Chondrocyte (in vitro differentiated cells): ENCODE measurements at regions not wholly inside any gene's neighbourhood (a gene's known extent, or its start where the extent isn't known, plus 50 kb on each side); places are given as distances from the start of the nearest gene placed in this dataset.

ENCODE experiments used
- DNase-seq: peaks from one replicate; pipeline ENCODE4 v3.0.0; 2021; ENCODE audit warnings: mixed read lengths, low spot score
- H3K27ac Mint-ChIP-seq: one replicate; pipeline ENCODE4 v1.8.0; 2021; ENCODE audit warnings: mild to moderate bottlenecking, moderate library complexity, mixed read lengths; ENCODE audit not compliant: unreplicated experiment
- H3K27me3 Mint-ChIP-seq: 2 replicates; pipeline ENCODE4 v1.8.0; 2021; ENCODE audit warnings: low read depth, mixed read lengths
- H3K36me3 Mint-ChIP-seq: 2 replicates; pipeline ENCODE4 v1.8.0; 2021; ENCODE audit warnings: low read depth, mixed read lengths
- H3K4me1 Mint-ChIP-seq: 2 replicates; pipeline ENCODE4 v1.8.0; 2021; ENCODE audit warnings: low read depth, mild to moderate bottlenecking, mixed read lengths
- H3K4me3 Mint-ChIP-seq: one replicate; pipeline ENCODE4 v1.8.0; 2021; ENCODE audit warnings: mild to moderate bottlenecking, moderate library complexity, mixed read lengths; ENCODE audit not compliant: unreplicated experiment
- H3K9me3 Mint-ChIP-seq: 2 replicates; pipeline ENCODE4 v1.8.0; 2021; ENCODE audit warnings: low read depth, mixed read lengths
- CTCF ChIP-seq: fragments of 200-600 bp; sonication (generic); IDR thresholded peaks from 2 replicates; pipeline ENCODE4 v1.5.0; 2021; ENCODE audit warnings: antibody characterized with exemption, mild to moderate bottlenecking, moderate library complexity

GRCh38 chr21:14752345-14752909, 206.3 kb upstream of the SAMSN1 start:
- H3K27ac Mint-ChIP-seq, result no peak overlapping the region
- no peak overlapping the region for H3K4me3 Mint-ChIP-seq
- no peaks in the 10 kb centered on the region for H3K4me1 Mint-ChIP-seq
- DNase-seq, result no peak
- H3K36me3 Mint-ChIP-seq, result no peaks in the 10 kb centered on the region
- peaks cover 11% of the 10 kb centered on the region for H3K9me3 Mint-ChIP-seq
- H3K27me3 Mint-ChIP-seq, result peaks cover 5% of the 10 kb centered on the region
- TF ChIP-seq CTCF, result no peak

- no peak for TF ChIP-seq CTCF
- H3K4me1 Mint-ChIP-seq, result no peaks in the 10 kb centered on the region
- H3K27me3 Mint-ChIP-seq, result peaks cover 5% of the 10 kb centered on the region
- no peak overlapping the region for H3K27ac Mint-ChIP-seq
- H3K9me3 Mint-ChIP-seq, result peaks cover 11% of the 10 kb centered on the region
- H3K4me3 Mint-ChIP-seq, result no peak overlapping the region
- no peaks in the 10 kb centered on the region for H3K36me3 Mint-ChIP-seq
- DNase-seq, result no peak
Measured at GRCh38 chr21:14751602-14752344, 205.7 kb upstream of the SAMSN1 start.

GRCh38 chr21:14751011-14751410, 204.9 kb upstream of the SAMSN1 start:
- H3K4me1 Mint-ChIP-seq, result no peaks in the 10 kb centered on the region
- peaks cover 7% of the 10 kb centered on the region for H3K9me3 Mint-ChIP-seq
- TF ChIP-seq CTCF, result no peak
- H3K4me3 Mint-ChIP-seq, result no peak overlapping the region
- peaks cover 5% of the 10 kb centered on the region for H3K27me3 Mint-ChIP-seq
- DNase-seq, result no peak
- H3K36me3 Mint-ChIP-seq, result no peaks in the 10 kb centered on the region
- no peak overlapping the region for H3K27ac Mint-ChIP-seq

DNA sequence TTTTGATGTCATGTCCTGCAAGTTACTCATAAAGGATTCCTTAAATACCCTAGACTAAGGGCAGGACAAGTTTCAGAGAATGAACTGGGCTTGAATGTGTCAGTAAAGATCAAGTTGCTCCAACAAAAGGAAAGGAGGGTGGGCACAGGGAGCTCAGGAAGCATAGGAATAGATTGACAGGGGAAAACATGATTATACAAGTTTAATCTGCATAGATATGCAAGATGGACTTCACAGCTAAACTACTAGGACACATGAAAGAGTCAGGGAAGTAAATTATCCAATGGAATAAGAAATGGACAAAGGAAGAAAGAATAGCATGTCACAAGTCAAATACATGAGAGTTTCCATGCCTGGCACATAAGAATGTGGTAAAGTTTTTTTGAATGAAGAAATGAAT, 203.9 kb upstream of the SAMSN1 start:
- Mint-ChIP-seq H3K27me3 (peaks cover 5% of the 10 kb centered on the region), H3K4me3 (no peak overlapping the region), H3K36me3 (no peaks in the 10 kb centered on the region), H3K4me1 (no peaks in the 10 kb centered on the region), H3K9me3 (peaks cover 6% of the 10 kb centered on the region), H3K27ac (no peak overlapping the region)
- TF ChIP-seq CTCF, result no peak
- no peak for DNase-seq

GRCh38 chr21:14748662-14749061, 202.5 kb upstream of the SAMSN1 start:
- Mint-ChIP-seq H3K4me3 (no peak overlapping the region), H3K36me3 (no peaks in the 10 kb centered on the region), H3K4me1 (no peaks in the 10 kb centered on the region), H3K27ac (no peak overlapping the region), H3K27me3 (peaks cover 5% of the 10 kb centered on the region), H3K9me3 (peaks cover 2% of the 10 kb centered on the region)
- no peak for TF ChIP-seq CTCF
- DNase-seq, result no peak
